HG03139 (cell line): ENCODE measurements at regions not wholly inside any gene's neighbourhood (a gene's known extent, or its start where the extent isn't known, plus 50 kb on each side); places are given as distances from the start of the nearest gene placed in this dataset.
"Not testable (repeated sequence)": the region's sequence is repeated elsewhere in the genome, so short reads cannot be mapped to it uniquely, and the experiment has no call there.

ENCODE experiments used
- ATAC-seq: cut with Tn5 transposase; IDR thresholded peaks from one replicate; pipeline ENCODE4 v1.9.1; 2021; ENCODE audit not compliant: unreplicated experiment

- no peak for ATAC-seq
Observed at GRCh38 chr1:184821658-184822057, 67.0 kb upstream of the EDEM3 start.

DNA sequence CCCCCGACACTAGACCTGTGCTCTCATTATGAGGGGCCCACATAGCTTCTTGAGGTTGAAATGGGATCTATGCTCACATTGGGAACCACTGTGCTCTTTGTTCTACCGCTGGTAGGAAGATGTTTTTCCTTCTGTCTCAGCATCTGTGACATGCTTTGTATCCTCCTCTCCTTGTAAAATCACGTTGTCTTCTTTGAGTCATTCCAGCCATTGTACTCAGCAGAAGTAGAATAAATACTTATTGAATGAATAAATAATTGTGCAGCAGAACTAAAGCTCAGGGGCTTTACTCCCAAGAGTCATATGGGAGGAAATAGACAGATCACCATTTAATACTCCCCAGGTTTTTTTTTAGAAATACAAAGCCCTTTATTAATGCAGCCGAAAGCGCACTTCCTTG is 66.3 kb upstream of the EDEM3 start:
- ATAC-seq: no peak

- no peak for ATAC-seq
Observed at GRCh38 chr1:184820218-184820750, 65.6 kb upstream of the EDEM3 start.

- no peak for ATAC-seq
Observed at GRCh38 chr1:184818646-184819045, 64.0 kb upstream of the EDEM3 start.

DNA sequence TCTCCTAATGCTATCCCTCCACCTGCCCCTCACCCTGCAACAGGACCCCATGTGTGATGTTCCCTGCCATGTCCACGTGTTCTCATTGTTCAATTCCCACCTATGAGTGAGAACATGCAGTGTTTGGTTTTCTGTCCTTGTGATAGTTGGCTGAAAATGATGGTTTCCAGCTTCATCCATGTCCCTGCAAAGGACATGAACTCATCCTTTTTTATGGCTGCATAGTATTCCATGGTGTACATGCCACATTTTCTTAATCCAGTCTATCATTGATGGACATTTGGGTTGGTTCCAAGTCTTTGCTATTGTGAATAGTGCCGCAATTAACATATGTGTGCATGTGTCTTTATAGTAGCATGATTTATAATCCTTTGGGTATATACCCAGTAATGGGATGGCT is 62.3 kb upstream of the EDEM3 start:
- not testable (repeated sequence) for ATAC-seq

DNA sequence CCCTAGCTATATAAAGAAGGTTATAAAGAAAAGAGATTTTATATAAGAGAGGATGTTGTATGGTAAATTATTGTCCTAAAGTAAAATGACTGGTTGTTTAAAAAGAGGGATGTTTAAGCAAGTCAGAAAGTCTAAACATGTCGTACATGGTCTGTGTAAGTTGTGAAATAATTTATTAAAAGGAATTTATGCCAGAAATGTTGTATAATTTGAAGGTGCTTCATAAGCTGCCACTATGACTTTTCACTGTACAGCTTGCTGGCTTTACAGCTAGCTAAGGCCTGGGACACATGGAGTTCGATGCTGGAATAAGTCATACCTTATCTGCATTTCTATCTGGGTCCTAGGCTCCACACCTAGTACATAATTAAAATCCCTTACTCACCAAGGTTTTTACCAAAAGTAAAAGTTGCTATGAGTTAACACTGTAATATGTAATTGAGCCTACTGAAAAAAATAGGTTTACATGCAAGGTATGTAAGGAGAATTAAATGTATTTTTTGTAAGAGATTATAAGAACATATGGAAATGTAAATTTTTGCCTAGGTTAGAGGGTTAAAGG is 59.0 kb upstream of the EDEM3 start:
- no peak for ATAC-seq

DNA sequence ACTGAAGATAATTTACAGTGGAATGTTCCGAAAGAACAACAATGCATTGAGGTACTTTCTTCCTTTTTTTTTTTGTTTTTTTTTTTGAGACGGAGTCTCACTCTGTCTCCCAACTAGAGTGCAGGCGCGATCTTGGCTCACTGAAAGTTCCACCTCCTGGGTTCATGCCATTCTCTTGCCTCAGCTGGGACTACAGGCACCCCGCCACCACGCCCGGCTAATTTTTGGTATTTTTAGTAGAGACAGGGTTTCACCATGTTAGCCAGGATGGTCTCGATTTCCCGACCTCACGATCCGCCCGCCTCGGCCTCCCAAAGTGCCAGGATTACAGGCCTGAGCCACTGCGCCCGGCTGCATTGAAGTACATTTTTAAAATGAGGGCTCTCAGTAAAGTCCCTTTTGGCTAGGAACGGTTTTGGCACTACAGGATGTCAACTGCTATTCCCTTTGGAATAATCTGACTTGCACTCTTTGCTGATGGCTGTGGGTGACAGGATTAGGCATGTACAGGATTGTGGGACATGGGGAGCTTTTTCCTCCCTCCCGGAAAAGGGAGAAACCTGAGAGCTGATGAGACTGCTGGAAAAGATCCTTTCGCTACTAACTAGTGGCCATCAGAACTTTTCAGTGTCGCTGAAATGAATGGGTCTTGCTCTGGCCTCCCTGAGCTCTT is 56.9 kb upstream of the EDEM3 start:
- ATAC-seq: no peak

DNA sequence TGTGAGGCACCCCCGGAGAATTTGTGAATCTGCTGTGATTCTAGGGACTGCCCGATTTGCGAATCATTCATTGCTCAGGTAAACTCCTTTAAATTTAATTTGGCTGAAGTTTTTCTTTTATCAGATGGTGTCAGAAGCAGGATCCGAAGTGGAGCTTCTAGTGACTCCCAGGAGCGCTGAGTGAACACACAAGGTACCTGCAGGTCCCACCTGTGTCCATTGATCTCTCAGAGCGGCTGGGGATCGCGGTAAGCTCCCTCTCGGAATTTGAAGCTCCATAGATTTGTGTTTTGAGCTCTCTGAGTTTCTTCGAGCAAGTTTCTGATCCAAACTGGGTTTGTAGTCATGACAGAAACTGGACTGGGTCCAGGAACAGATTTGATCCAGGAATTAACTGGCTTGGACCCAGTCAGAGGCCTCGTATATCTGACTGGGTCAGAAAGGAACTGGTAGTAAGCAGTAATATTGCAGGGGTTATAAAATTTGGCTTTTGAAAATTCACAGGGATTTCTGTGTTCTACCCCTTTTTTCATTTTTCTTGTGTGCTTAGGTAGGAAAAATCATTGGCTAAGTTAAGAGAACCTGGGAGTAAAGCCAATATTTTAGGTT is 56.2 kb upstream of the EDEM3 start:
- ATAC-seq: no peak

DNA sequence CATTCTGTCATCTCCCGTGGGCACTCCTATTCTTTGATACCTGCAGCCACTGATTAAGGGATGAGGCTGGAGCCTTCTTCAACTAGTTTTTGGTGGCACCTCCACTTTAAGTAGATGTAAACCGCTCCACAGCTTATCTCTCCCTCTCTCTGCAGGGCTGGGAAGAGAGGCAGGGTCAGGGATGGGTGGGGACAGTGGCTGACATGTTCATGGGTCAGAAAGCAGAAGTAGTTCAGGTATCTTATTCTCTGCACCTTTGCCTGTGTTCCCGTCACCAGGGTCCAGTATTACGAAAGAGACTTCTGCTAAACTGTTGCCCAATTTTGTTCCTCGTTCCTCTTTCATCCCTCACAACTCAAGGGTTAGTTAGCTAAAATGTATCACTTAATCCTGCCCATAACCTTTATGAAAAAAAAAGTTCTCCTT is 51.7 kb upstream of the EDEM3 start:
- no peak for ATAC-seq

- ATAC-seq: peak; percentile 85
Observed at GRCh38 chr1:184805667-184806295, 51.1 kb upstream of the EDEM3 start.
